Neural cell (in vitro differentiated cells): ENCODE measurements at regions not wholly inside any gene's neighbourhood (a gene's known extent, or its start where the extent isn't known, plus 50 kb on each side); places are given as distances from the start of the nearest gene placed in this dataset.

Experiments
- H2AFZ ChIP-seq: fragments of 200-600, 300-800 bp; sonication (generic), shearing (Covaris generic); 2 replicates; pipeline ENCODE4 v1.6.0; 2014; ENCODE audit warnings: low read depth, mild to moderate bottlenecking, antibody characterized with exemption, low read length, moderate library complexity
- H3F3A ChIP-seq: fragments of 200-600 bp; shearing (Covaris generic); 2 replicates; pipeline ENCODE4 v1.6.1; 2016; ENCODE audit warnings: mild to moderate bottlenecking, moderate library complexity, mixed read lengths, antibody characterized with exemption, low read length; ENCODE audit not compliant: insufficient read depth, poor library complexity, severe bottlenecking
- H3K27ac ChIP-seq: fragments of 200-600, 300-800 bp; sonication (generic), shearing (Covaris generic); 2 replicates; pipeline ENCODE4 v1.5.1; 2014; ENCODE audit warnings: mild to moderate bottlenecking, low read length, moderate library complexity
- H3K27me3 ChIP-seq: fragments of 300-800, 200-600 bp; sonication (generic), shearing (Covaris generic); 2 replicates; pipeline ENCODE4 v1.6.0; 2014; ENCODE audit warnings: mild to moderate bottlenecking, low read depth, low read length, moderate library complexity; ENCODE audit not compliant: insufficient read depth
- H3K36me3 ChIP-seq: fragments of 300-800, 200-600 bp; sonication (generic), shearing (Covaris generic); 2 replicates; pipeline ENCODE4 v1.5.1; 2014; ENCODE audit warnings: mild to moderate bottlenecking, antibody characterized with exemption, low read length, moderate library complexity; ENCODE audit not compliant: insufficient read depth
- H3K4me2 ChIP-seq: fragments of 300-800, 200-600 bp; sonication (generic), shearing (Covaris generic); 2 replicates; pipeline ENCODE4 v1.6.0; 2014; ENCODE audit warnings: mild to moderate bottlenecking, low read length
- H3K4me3 ChIP-seq: fragments of 300-800, 200-600 bp; sonication (generic), shearing (Covaris generic); 2 replicates; pipeline ENCODE4 v1.5.1; 2014; ENCODE audit warnings: mild to moderate bottlenecking, low read length, moderate library complexity
- H3K79me2 ChIP-seq: fragments of 200-600 bp; shearing (Covaris generic); replicated peaks from 2 replicates; pipeline ENCODE4 v1.6.0; 2014; ENCODE audit warnings: mild to moderate bottlenecking, low read length, moderate library complexity; ENCODE audit not compliant: insufficient read depth
- H3K9ac ChIP-seq: fragments of 300-800, 200-600 bp; sonication (generic), shearing (Covaris generic); 2 replicates; pipeline ENCODE4 v1.6.1; 2016; ENCODE audit warnings: mild to moderate bottlenecking, low read length, mixed read lengths
- H3K9me2 ChIP-seq: fragments of 200-600 bp; shearing (Covaris generic); 2 replicates; pipeline ENCODE4 v1.6.1; 2016; ENCODE audit warnings: mild to moderate bottlenecking, low read length, mixed read lengths; ENCODE audit not compliant: insufficient read depth
- H3K9me3 ChIP-seq: fragments of 200-600, 300-800 bp; sonication (generic), shearing (Covaris generic); 2 replicates; pipeline ENCODE4 v1.6.1; 2016; ENCODE audit warnings: mild to moderate bottlenecking, mixed run types, low read length, moderate library complexity, mixed read lengths
- H4K20me1 ChIP-seq: fragments of 200-600 bp; shearing (Covaris generic); 2 replicates; pipeline ENCODE4 v1.6.1; 2016; ENCODE audit warnings: mild to moderate bottlenecking, mixed run types; ENCODE audit not compliant: insufficient read depth
- EP300 ChIP-seq: fragments of 450-650 bp; conservative IDR thresholded peaks from 2 replicates; pipeline ENCODE4 v1.6.1; 2014; ENCODE audit warnings: antibody characterized with exemption, mild to moderate bottlenecking, moderate library complexity; ENCODE audit not compliant: poor library complexity, severe bottlenecking
- EZH2 ChIP-seq: fragments of 200-600, 300-800 bp; shearing (Covaris generic), sonication (generic); IDR thresholded peaks from 2 replicates; pipeline ENCODE4 v1.6.1; 2014; ENCODE audit warnings: antibody characterized with exemption, low read length, borderline replicate concordance, mild to moderate bottlenecking; ENCODE audit not compliant: insufficient read depth, poor library complexity, severe bottlenecking
- MXI1 ChIP-seq: fragments of 450-650 bp; conservative IDR thresholded peaks from 2 replicates; pipeline ENCODE4 v1.6.1; 2014; ENCODE audit warnings: antibody characterized with exemption, mild to moderate bottlenecking; ENCODE audit not compliant: poor library complexity, severe bottlenecking
- POLR2AphosphoS5 ChIP-seq: IDR thresholded peaks from 2 replicates; pipeline ENCODE4 v1.6.1; 2012
- RAD21 ChIP-seq: fragments of 450-650 bp; conservative IDR thresholded peaks from 2 replicates; pipeline ENCODE4 v1.6.1; 2014; ENCODE audit warnings: antibody characterized with exemption, mild to moderate bottlenecking, moderate library complexity
- SMC3 ChIP-seq: fragments of 450-650 bp; conservative IDR thresholded peaks from 2 replicates; pipeline ENCODE4 v1.6.1; 2014; ENCODE audit warnings: antibody characterized with exemption, mild to moderate bottlenecking, moderate library complexity; ENCODE audit not compliant: poor library complexity
- TAF1 ChIP-seq: IDR thresholded peaks from 2 replicates; pipeline ENCODE4 v1.6.1; 2012; ENCODE audit warnings: low read depth
- TF ChIP-seq, protein P1 (sequence below): fragments of 450-650 bp; IDR thresholded peaks from 2 replicates; pipeline ENCODE4 v1.5.1; 2014; ENCODE audit warnings: antibody characterized with exemption, mild to moderate bottlenecking, moderate library complexity; ENCODE audit not compliant: poor library complexity, severe bottlenecking
- TF ChIP-seq, protein P2 (sequence below): IDR thresholded peaks from 2 replicates; pipeline ENCODE4 v1.6.1; 2012; ENCODE audit warnings: borderline replicate concordance

DNA sequence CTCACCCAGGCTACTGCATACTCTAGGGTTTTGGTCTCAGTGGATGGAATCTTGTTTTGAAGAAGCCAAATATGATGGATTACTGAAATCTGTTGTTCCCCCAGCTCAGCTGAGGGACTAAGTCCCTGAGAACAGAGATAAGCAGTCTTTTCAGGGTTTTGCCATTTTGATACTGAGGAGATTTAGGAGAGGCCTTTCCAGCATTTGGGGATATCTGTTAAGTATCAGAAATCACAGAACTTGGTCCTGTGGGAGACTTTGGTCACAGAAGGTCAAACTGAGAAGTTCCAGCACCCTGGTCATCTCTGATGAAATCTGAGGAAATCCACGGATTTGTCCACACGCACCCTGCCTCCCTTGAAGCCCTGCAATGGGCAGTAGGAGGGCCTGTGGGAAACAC lies 181.0 kb upstream of the GADL1 start:
- Histone ChIP-seq H3K27me3 (no peaks in the 10 kb centered on the region), H3K79me2 (no peaks in the 10 kb centered on the region), H4K20me1 (no peaks in the 10 kb centered on the region), H3F3A (no peaks in the 10 kb centered on the region), H3K9me3 (no peaks in the 10 kb centered on the region), H3K9me2 (no peaks in the 10 kb centered on the region), H3K9ac (no peak overlapping the region), H3K4me2 (no peak overlapping the region), H3K4me3 (no peak overlapping the region), H3K27ac (no peak overlapping the region), H2AFZ (no peak overlapping the region), H3K36me3 (no peaks in the 10 kb centered on the region)
- TF ChIP-seq RAD21 (no peak), POLR2AphosphoS5 (no peak)

DNA sequence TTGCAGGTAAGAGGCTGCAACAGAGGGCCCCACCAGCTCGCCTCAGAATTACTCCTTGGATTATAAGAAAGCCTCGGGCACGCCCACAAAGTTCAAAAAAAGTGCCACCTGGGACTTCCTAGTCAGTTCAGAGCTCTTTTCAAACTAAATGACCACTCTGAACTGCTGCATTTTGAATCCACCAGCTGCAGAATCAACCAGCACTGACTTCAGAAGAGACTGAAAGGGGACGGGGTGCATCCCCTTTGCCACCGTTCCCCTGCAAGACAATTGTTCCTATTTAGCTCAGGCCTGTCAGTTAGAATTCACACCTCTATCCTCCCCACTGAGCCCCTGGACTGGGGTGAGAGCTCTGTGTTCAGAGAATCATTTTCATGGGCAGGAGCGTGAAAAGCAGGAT lies 181.4 kb upstream of the GADL1 start:
- Histone ChIP-seq H3K27ac (no peak overlapping the region), H3K36me3 (no peaks in the 10 kb centered on the region), H3K4me2 (no peak overlapping the region), H3K79me2 (no peaks in the 10 kb centered on the region), H3K9me2 (no peaks in the 10 kb centered on the region), H3K9me3 (no peaks in the 10 kb centered on the region), H2AFZ (no peak overlapping the region), H3K4me3 (no peak overlapping the region), H3K27me3 (no peaks in the 10 kb centered on the region), H3F3A (no peaks in the 10 kb centered on the region), H4K20me1 (no peaks in the 10 kb centered on the region), H3K9ac (no peak overlapping the region)
- TF ChIP-seq EP300: no peak
- no peak for TF ChIP-seq POLR2AphosphoS5
- no peak for TF ChIP-seq MXI1
- TF ChIP-seq RAD21: no peak
- TF ChIP-seq, protein P1, sequence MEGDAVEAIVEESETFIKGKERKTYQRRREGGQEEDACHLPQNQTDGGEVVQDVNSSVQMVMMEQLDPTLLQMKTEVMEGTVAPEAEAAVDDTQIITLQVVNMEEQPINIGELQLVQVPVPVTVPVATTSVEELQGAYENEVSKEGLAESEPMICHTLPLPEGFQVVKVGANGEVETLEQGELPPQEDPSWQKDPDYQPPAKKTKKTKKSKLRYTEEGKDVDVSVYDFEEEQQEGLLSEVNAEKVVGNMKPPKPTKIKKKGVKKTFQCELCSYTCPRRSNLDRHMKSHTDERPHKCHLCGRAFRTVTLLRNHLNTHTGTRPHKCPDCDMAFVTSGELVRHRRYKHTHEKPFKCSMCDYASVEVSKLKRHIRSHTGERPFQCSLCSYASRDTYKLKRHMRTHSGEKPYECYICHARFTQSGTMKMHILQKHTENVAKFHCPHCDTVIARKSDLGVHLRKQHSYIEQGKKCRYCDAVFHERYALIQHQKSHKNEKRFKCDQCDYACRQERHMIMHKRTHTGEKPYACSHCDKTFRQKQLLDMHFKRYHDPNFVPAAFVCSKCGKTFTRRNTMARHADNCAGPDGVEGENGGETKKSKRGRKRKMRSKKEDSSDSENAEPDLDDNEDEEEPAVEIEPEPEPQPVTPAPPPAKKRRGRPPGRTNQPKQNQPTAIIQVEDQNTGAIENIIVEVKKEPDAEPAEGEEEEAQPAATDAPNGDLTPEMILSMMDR: no peak
- no peak for TF ChIP-seq SMC3
- no peak for TF ChIP-seq EZH2
- TF ChIP-seq TAF1: no peak
- TF ChIP-seq, protein P2, sequence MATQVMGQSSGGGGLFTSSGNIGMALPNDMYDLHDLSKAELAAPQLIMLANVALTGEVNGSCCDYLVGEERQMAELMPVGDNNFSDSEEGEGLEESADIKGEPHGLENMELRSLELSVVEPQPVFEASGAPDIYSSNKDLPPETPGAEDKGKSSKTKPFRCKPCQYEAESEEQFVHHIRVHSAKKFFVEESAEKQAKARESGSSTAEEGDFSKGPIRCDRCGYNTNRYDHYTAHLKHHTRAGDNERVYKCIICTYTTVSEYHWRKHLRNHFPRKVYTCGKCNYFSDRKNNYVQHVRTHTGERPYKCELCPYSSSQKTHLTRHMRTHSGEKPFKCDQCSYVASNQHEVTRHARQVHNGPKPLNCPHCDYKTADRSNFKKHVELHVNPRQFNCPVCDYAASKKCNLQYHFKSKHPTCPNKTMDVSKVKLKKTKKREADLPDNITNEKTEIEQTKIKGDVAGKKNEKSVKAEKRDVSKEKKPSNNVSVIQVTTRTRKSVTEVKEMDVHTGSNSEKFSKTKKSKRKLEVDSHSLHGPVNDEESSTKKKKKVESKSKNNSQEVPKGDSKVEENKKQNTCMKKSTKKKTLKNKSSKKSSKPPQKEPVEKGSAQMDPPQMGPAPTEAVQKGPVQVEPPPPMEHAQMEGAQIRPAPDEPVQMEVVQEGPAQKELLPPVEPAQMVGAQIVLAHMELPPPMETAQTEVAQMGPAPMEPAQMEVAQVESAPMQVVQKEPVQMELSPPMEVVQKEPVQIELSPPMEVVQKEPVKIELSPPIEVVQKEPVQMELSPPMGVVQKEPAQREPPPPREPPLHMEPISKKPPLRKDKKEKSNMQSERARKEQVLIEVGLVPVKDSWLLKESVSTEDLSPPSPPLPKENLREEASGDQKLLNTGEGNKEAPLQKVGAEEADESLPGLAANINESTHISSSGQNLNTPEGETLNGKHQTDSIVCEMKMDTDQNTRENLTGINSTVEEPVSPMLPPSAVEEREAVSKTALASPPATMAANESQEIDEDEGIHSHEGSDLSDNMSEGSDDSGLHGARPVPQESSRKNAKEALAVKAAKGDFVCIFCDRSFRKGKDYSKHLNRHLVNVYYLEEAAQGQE: no peak

DNA sequence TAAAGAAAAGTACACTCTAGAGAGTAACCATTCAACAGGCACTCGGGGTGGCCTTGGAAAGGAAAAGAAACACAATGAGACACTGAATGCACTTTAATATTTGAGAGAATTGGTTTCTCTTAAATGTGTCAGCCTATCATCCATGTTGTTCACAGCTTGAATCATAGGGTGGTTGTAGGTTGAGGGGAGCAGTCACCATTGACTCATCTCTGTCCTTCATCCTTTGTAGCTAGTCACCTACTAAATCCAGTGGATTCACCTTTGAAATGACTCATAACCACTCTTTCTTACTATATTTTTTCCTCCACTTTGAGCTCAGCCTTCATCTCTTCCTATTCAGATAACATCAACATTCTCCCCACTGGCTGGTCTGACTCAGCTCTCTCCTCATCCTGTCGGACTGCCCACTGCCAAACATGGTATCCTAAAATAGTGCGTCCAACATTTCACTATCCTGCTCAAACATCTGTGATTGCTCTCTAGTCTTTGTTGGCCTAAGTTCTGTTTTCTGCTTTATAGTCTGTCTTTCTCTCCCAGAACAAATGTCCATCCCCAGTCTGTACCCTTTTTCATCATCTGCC lies 182.7 kb upstream of the GADL1 start:
- Histone ChIP-seq H3K4me2 (no peak overlapping the region), H3K27me3 (no peaks in the 10 kb centered on the region), H3K9ac (no peak overlapping the region), H3K36me3 (no peaks in the 10 kb centered on the region), H3K79me2 (no peaks in the 10 kb centered on the region), H3K4me3 (no peak overlapping the region), H2AFZ (no peak overlapping the region), H3K9me3 (no peaks in the 10 kb centered on the region), H4K20me1 (no peaks in the 10 kb centered on the region), H3F3A (no peaks in the 10 kb centered on the region), H3K9me2 (no peaks in the 10 kb centered on the region), H3K27ac (no peak overlapping the region)
- TF ChIP-seq, protein P2: no peak
- no peak for TF ChIP-seq MXI1
- TF ChIP-seq EZH2: no peak
- no peak for TF ChIP-seq EP300
- TF ChIP-seq, protein P1: no peak
- TF ChIP-seq TAF1: no peak
- no peak for TF ChIP-seq POLR2AphosphoS5
- no peak for TF ChIP-seq SMC3
- TF ChIP-seq RAD21: no peak
